ENCODE measurements at regions not wholly inside any gene's neighbourhood (a gene's known extent, or its start where the extent isn't known, plus 50 kb on each side); places are given as distances from the start of the nearest gene placed in this dataset.
A peak's percentile ranks its signal among the peaks of the same experiment; 100 is the strongest.
"Not testable (repeated sequence)": the region's sequence is repeated elsewhere in the genome, so short reads cannot be mapped to it uniquely, and the experiment has no call there.

DNA sequence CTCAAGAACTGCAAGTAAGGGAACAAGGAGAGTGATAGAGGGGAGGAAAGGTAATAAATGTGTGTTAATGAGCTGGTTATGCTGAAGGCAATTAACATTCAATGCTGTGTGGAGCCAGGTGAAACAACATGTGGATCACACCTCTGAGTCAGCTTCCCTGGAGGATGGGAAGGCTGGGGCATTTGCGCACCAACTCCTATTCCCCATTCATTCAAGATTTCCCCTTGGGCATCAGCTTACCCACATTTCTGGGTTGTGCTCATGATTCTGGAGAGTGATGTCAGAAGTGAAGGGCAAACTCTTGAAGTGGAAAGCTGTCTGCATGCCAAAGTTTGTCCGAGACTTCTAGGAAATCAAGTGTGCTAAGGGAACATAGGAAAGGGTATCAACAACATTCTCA is 461.4 kb downstream of the MID1IP1 start:
- FAIRE-seq (no peak), DNase-seq (ENCODE audit: low read depth) (peak; percentile 79)
- TF ChIP-seq, protein P1, sequence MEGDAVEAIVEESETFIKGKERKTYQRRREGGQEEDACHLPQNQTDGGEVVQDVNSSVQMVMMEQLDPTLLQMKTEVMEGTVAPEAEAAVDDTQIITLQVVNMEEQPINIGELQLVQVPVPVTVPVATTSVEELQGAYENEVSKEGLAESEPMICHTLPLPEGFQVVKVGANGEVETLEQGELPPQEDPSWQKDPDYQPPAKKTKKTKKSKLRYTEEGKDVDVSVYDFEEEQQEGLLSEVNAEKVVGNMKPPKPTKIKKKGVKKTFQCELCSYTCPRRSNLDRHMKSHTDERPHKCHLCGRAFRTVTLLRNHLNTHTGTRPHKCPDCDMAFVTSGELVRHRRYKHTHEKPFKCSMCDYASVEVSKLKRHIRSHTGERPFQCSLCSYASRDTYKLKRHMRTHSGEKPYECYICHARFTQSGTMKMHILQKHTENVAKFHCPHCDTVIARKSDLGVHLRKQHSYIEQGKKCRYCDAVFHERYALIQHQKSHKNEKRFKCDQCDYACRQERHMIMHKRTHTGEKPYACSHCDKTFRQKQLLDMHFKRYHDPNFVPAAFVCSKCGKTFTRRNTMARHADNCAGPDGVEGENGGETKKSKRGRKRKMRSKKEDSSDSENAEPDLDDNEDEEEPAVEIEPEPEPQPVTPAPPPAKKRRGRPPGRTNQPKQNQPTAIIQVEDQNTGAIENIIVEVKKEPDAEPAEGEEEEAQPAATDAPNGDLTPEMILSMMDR (IDR thresholded peaks at IDR 0.05; ENCODE audit: insufficient read depth, low read length, severe bottlenecking): no peak

DNA sequence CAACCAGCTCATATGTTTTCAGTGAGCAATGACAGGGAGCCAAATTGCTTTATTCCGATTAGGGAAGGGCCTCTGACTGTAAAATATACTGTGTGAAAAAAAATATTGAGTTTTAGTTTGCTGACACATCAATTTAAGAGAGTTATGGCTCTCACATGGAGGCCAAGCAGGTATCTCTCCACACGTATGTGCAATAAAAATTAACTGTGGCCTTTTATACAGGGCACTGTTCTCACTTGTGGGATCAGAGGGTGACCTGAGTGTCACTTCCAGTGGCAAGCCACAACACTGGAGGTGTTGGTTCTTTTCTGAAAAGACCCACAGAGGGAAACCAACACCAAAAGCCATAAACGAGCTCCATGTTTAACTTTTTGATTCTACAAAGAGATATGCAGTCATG is 462.8 kb downstream of the MID1IP1 start:
- Histone ChIP-seq H3K27me3 (ENCODE audit: control insufficient read depth, insufficient read depth, low read length) (no peaks in the 10 kb centered on the region), H3K36me3 (ENCODE audit: control insufficient read depth, insufficient read depth, low read length) (no peaks in the 10 kb centered on the region), H3K4me3 (ENCODE audit: low read depth, low read length) (no peak overlapping the region)
- TF ChIP-seq, protein P1 (IDR thresholded peaks at IDR 0.05; ENCODE audit: insufficient read depth, low read length, severe bottlenecking): no peak
- DNase-seq (ENCODE audit: low read depth) (no peak), FAIRE-seq (no peak)

More for the DNA sequence above, 461.4 kb downstream of the MID1IP1 start:
- H3K36me3 ChIP-seq (ENCODE audit: control insufficient read depth, insufficient read depth, low read length): no peaks in the 10 kb centered on the region
- H3K27me3 ChIP-seq (ENCODE audit: control insufficient read depth, insufficient read depth, low read length): no peaks in the 10 kb centered on the region
- H3K4me3 ChIP-seq (ENCODE audit: low read depth, low read length): no peak overlapping the region

DNA sequence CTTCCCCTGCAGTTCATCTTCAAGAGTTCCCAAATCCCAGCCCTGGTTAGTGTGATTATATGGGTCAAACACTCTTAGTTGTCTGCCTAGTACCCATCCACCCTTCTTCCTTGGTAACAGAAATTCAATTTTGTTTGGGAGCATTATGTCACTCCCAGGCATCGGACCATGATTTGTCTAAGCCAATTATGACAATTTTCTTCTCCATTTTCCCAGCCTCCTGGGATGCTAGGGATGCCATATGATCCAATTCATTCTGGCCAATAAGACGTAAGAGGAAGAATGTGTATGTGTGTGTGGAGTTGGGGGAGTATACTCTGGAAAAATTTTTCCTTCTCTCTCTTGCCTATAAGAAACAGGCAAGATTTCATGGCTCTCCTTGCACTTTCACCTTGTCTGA is 465.9 kb downstream of the MID1IP1 start:
- DNase-seq (ENCODE audit: low read depth) (no peak), FAIRE-seq (no peak)
- TF ChIP-seq, protein P1 (IDR thresholded peaks at IDR 0.05; ENCODE audit: insufficient read depth, low read length, severe bottlenecking): no peak
- no peaks in the 10 kb centered on the region for H3K27me3 ChIP-seq (ENCODE audit: control insufficient read depth, insufficient read depth, low read length)
- H3K36me3 ChIP-seq (ENCODE audit: control insufficient read depth, insufficient read depth, low read length): no peaks in the 10 kb centered on the region
- no peak overlapping the region for H3K4me3 ChIP-seq (ENCODE audit: low read depth, low read length)

DNA sequence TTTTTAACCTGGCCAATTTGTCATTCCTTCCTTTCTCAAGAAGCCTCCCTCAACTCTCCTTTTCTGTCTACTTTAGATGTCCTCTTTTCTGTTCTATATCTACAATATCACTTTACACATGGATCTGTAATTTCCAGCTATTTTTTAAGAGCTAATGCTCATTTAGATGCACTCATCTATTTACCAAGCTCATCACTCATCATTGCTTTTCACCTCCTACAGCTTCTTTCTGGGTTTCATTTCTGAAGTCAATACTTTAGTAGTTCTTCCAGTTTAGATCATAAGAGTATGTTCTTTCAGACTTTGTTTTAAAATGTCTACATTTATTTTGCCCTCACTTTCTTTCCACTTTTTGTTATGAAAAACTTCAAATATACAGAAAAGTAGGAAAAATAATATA is 466.9 kb downstream of the MID1IP1 start:
- H3K4me3 ChIP-seq (ENCODE audit: low read depth, low read length): no peak overlapping the region
- no peaks in the 10 kb centered on the region for H3K27me3 ChIP-seq (ENCODE audit: control insufficient read depth, insufficient read depth, low read length)
- TF ChIP-seq, protein P1 (IDR thresholded peaks at IDR 0.05; ENCODE audit: insufficient read depth, low read length, severe bottlenecking): no peak
- FAIRE-seq (no peak), DNase-seq (ENCODE audit: low read depth) (no peak)
- no peaks in the 10 kb centered on the region for H3K36me3 ChIP-seq (ENCODE audit: control insufficient read depth, insufficient read depth, low read length)

DNA sequence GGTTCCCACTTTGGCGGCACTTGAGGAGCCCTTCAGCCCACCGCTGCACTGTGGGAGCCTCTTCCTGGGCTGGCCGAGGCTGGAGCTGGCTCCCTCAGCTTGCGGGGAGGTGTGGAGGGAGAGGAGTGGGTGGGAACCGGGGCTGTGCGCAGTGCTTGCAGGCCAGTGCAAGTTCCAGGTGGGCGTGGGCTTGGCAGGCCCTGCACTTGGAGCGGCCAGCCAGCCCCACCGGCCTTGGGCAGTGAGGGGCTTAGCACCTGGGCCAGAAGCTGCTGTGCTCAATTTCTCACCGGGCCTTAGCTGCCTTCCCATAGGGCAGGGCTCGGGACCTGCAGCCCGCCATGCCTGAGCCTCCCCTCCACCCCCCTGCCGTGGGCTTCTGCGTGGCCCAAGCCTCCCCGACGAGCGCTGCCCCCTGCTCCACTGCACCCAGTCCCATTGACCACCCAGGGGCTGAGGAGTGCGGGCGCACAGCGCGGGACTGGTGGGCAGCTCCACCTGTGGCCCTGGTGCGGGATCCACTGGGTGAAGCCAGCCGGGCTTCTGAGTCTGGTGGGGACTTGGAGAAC is 474.3 kb downstream of the MID1IP1 start:
- H3K27me3 ChIP-seq (ENCODE audit: control insufficient read depth, insufficient read depth, low read length): no peaks in the 10 kb centered on the region
- no peaks in the 10 kb centered on the region for H3K36me3 ChIP-seq (ENCODE audit: control insufficient read depth, insufficient read depth, low read length)
- no peak overlapping the region for H3K4me3 ChIP-seq (ENCODE audit: low read depth, low read length)
- TF ChIP-seq, protein P1 (IDR thresholded peaks at IDR 0.05; ENCODE audit: insufficient read depth, low read length, severe bottlenecking): no peak
- DNase-seq (ENCODE audit: low read depth) (no peak), FAIRE-seq (no peak)

DNA sequence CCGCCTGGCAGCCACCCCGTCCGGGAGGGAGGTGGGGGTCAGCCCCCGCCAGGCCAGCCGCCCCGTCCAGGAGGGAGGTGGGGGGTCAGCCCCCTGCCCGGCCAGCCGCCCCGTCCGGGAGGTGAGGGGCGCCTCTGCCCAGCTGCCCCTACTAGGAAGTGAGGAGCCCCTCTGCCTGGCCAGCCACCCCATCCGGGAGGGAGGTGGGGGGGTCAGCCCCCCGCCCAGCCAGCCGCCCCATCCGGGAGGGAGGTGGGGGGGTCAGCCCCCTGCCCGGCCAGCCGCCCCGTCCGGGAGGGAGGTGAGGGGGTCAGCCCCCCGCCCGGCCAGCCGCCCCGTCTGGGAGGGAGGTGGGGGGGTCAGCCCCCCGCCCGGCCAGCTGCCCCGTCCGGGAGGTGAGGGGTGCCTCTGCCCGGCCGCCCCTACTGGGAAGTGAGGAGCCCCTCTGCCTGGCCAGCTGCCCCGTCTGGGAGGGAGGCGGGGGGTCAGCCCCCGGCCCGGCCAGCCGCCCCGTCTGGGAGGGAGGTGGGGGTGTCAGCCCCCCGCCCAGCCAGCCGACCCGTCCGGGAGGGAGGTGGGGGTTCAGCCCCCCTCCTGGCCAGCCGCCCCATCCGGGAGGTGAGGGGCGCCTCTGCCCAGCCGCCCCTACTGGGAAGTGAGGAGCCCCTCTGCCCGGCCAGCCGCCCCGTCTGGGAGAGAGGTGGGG is 476.6 kb downstream of the MID1IP1 start:
- DNase-seq (ENCODE audit: low read depth); FAIRE-seq; H3K4me3 ChIP-seq (ENCODE audit: low read depth, low read length); H3K36me3 ChIP-seq (ENCODE audit: control insufficient read depth, insufficient read depth, low read length); H3K27me3 ChIP-seq (ENCODE audit: control insufficient read depth, insufficient read depth, low read length): not testable (repeated sequence)
